H54 (cell line): ENCODE measurements at regions not wholly inside any gene's neighbourhood (a gene's known extent, or its start where the extent isn't known, plus 50 kb on each side); places are given as distances from the start of the nearest gene placed in this dataset.
"Not testable (repeated sequence)": the region's sequence is repeated elsewhere in the genome, so short reads cannot be mapped to it uniquely, and the experiment has no call there.

ENCODE experiments used
- DNase-seq: peaks from one replicate; pipeline ENCODE4 v3.0.0; 2011; ENCODE audit warnings: low spot score, mixed read lengths; ENCODE audit not compliant: insufficient read length
- FAIRE-seq: peaks from 3 replicates; lab custom pipeline; 2011; peaks lifted over from hg19 to GRCh38; lab: Jason Lieb, UNC
- POLR2A ChIP-seq: IDR thresholded peaks from 2 replicates; pipeline ENCODE4 v1.6.1; 2011; ENCODE audit warnings: low read depth, mild to moderate bottlenecking, low read length

DNA sequence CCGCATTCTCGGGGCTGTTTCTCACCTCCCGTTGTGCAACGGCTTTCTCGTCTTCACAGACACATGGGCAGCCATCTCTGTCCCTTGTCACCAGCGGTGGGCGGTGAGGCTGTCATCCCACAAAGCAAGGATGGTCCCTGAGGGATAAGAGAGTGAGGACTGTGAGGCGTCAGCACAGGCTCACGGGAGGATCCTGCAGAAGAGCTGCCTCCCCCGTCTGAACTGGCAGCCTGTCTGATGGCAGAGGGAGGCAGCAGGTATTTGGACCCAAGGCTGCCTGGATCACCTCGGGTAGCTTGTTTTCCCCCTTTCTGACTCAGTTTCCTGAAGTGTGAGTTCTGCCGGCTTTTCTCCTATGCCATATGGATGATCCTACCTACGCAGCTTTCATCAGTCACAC lies 208.8 kb downstream of the LAT start:
- not testable (repeated sequence) for DNase-seq, FAIRE-seq

DNA sequence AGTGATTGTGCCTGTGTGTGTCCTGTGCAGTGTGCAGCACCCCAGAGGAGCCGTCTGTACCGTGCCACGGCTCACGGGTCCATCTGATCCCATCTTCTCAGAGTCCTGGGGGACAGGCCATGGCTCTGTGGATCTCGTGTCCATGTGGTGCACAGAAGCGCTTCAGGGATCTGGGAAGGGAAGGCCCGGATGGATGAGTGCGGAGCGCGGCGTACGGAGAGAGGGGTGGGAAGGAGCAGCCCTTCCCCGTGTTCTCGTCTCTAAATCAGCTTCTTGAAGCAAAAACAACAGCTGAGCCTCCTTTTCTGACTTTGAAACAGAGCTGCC lies 208.4 kb downstream of the LAT start:
- FAIRE-seq, DNase-seq: not testable (repeated sequence)

DNA sequence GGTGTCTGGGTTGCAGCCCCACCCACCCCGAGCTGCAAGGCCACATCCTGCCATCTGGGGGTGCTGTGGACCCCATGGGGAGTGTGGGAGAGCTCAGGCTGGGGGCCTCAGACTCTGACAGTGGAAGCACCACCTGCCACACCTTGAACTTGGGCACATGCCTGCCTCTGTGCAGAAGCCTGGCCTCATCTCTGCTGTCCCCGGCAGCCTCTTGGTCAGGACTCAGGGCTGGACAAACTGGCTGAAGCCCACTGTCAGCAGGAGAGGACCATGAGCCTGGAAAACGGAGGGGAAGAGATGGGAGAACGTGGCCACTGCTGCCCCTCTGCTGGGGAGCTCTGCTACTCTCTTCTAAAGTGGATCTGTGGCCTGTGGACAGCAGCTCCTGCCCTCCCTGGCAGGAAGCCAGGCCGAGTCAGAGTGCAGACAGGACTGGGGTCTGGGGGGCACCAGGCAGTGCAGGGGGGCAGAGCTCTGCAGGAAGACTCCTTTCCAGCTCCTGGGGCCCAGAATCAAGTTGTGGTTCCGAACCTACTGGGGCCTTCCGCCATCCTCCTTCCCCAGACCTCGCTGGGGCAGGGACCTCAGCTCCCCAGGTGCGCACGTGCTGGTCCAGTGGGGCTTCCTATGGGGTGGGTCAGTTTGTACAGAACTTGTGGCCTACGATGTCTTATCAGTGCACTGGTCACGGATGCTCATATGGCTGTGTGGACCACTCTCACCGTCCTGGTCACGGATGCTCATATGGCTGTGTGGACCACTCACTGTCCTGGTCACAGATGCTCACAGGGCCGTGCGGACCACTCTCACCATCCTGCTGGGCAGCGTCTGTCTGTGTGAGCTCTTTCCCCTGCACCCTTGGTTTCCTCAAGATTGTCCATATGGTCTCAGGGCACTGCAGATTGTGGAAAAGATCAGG lies 207.7 kb downstream of the LAT start:
- TF ChIP-seq POLR2A, result no peak
- DNase-seq (no peak), FAIRE-seq (no peak)

DNA sequence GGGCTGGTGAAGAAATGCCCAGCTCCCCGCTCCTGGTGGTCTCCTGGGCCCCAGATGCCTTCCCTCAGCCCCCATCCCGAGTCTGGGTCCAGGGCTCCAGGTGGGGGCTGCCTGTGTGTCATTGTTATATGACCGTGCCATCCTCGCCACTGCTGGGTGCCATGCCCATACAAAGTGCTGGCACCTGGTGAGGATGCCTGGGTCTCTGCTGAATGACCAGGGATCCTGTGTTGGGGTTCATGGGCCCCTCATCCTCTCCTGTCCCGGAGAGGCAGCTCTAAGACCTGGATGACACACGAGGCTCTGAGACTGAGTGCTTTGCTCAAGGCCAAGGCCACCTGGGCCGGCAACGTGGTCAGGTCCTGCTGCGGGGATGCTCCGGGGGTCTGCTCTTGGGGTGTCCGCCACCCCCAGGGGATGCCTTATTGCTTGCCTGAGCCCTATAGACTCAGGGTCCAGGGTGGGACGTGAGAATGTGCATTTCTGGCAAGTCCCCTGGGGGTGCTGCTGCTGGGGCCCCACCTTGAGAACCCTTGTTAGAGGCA lies 206.9 kb downstream of the LAT start:
- not testable (repeated sequence) for DNase-seq, FAIRE-seq

DNA sequence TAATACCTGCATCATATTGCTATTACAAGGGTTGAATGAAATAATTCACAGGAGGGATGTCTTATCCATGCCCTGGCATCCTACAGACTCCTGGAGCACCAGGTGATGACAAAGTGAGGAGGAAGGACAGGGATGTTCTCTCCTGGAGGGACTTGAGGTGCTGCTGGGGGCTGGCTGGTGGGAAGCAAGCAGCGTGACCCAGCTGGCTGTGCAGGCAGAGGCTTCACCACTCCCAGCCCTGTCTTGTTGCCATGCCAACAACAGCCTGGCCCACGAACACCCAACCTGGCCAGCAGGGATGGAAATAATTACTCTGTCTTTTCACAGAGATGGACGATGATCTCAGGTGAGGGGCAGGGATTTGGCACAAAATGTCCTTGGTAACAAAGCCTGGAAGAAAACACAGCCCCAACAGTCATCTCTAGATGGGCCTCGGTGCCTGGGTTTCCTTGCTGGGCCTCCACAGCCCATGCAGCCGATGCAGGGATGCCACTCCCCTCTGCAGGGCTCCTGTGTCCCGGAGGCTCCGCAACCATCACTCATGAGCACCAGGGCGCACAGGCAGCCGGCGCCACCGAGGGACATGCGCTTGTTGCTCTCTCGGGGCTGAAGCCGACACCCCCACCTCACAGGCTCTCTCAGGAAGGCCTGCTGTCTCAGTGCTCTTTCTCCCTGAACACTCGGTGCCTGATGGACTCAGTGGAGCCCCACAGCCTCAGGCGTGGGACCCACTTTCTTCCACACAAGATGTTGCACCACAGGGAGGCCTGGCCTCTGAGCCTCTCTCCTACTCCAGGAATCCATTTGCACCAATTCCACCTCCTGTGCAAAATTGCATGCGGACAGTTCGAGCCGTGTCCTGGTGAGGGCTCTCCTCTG lies 205.9 kb downstream of the LAT start:
- DNase-seq, FAIRE-seq: not testable (repeated sequence)

DNA sequence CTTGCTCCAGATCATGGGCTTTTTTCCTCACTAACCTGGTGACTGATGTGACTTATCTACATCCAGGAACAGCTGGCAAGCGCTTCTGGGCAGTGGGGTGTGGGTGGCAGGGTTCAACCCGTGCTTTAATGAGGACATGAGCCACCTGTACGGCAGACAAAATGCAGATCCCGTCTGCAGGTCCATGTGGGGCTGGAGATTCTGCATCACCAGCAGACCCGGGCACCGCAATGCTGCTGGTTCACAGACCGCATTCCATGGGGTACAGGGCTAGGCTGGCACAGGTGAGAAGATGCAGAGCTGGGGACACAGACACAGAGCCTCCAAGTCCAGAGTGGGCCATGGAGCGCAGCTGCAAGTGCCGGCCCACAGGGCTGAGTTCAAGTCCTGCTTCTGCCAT lies 204.0 kb downstream of the LAT start:
- DNase-seq, FAIRE-seq: not testable (repeated sequence)

DNA sequence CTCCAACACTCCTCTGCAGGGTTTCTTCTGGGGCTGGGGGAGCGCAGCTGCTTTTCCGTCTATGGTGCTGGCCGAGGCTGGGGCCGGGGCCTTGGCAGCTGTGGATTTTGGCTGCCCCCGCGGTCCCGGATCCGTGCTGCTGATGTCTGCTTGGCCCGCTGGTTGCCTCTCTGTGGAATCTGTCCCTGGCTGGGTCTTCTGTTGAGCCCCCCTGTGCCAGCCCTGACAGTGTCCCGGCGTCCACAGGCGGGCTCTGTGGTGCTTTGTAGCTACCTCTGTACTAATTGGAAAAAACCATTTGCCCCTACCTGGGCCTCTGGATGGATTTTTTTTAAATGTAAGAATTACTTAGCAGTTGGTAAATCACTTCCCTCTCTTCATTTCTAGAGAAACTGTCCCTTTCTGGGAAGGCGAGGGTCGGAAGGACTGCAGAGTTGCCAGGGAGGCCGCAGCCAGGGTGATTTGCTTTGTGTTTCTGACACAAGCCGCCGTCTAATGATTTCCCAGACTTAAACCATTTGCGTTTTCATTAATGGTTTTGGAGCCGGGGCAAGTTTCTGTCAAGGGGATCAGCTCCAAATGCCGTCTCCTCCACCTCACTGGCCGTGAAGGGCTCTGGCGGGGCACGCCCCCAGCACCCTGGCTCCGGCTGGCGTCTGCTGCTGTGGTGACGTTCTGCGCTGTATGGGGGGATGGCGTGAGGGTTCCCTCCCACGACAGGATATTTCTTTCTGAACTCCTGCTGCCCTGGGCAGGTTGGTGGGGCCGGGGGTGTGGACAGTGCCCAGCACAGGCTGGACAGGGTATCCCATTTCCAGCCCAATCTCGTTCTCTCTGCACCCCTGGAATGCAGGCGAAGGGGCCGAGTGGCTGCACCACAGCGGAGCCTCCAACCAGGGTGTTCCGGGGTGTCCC lies 201.7 kb downstream of the LAT start:
- DNase-seq, FAIRE-seq: not testable (repeated sequence)

DNA sequence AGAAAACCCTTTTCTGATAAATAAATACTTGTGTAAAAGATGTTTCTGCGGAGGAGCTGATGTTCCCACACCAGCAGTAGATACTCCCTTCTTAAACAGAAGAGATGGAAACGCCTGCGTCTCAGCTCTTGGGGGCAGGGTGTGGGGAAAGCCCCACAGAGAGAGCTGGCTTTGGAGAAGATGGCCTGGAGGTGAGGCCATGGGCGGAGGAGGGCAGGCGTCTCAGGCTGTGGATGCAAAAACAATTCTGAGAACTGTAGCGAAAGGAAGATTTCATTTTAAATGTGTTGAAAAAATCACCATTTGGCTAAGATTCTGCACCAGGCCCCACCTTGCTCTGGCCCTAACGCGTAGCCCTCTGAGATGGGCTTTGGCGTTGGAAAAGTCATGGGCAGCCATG lies 201.0 kb downstream of the LAT start:
- not testable (repeated sequence) for DNase-seq, FAIRE-seq

DNA sequence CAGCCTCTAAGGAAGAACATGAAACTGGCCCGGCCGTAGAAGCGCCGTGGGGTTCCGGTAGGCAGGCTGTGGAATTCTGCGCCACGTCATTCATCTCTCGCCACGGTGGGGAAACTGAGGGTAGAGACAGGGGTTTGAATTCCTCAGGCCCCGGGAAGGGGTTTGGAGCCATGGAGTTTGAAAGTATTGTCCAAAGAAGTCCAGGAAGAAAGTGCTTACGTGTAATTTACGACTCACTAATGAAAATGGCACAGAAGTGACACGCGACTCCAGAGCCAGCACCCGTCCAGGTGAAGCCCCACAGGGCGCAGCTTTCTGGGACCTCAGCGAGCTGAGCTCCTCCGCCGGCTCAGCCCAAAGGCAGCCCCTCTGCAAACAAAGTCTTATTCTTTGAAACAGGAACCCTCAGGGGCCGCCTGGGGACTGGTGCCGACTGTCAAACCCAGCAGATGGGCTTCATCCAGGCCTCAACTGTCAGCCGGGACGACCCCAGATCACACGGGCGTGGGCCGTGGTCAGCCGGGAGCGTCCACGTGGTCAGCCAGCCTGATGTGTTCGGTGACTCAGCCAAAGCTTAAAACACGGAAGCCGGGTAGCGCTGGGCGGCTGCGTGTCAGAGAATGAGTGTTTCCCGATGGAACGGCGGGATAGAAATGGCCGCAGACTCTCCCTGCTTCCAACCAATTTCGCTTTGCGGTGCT lies 200.0 kb downstream of the LAT start:
- DNase-seq, FAIRE-seq: not testable (repeated sequence)

DNA sequence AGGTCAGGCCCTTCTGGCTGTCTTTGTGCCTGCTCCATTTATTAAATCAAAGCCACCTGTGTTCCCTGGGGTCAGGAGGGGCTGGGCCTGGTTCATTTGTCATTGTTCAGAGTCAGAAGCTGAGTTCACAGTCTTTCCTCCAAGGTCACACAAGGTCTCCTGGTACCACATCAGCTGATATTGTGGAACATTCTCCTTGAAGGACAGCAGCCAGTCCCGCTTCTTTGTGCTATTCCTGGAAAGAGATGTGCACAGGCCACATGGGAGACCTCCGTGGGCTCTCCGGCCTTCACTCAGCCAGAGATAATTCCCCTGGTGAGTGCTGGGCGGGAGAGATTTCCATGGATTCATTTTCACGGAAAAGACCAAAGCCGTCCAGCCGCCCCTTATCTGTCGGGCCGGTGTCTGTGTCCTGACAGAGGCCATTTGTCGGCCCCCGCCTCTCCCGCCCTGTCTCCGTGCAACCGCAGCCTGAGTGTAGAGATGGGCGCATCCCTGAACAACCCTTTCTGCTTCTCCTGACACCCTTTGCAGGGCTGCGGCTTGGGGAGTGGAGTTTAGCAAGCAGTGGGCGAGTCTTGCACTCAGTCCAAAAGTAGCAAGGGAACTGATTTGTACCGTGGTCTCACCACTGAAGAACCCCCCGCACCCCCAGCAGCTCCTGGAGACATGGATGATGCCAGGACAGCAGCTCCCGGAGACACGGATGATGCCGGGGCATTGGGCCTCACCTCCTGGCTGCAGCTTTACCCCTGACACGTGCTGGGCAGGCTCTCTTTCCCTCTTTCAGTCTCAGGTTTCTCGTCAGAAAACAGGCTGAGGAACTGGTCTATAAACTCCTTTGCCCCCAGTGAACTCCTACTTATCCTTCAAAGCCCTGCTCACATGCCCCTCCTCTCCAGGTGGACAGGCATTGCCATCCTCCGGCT lies 198.4 kb downstream of the LAT start:
- not testable (repeated sequence) for DNase-seq, FAIRE-seq

DNA sequence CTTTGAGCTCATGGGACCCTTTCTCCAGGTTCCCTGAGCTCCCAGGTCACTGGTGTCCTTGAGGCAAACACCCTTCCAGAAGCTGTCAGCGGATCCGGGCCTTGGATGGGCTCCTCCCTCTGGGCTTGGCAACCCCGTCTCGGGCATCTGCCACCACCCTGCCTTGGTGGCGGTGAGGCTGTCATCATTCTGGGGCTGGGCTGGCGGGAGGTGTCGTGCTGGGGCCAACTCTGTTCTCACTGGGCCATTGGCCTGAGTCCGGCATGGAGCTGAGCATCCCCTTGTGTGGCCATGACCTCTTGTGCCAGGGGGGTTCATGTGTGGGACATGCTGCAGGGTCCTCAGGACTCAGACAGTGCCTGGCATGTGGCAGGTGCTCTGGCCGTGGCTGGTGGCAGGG lies 197.6 kb downstream of the LAT start:
- FAIRE-seq (no peak), DNase-seq (no peak)
- no peak for TF ChIP-seq POLR2A

DNA sequence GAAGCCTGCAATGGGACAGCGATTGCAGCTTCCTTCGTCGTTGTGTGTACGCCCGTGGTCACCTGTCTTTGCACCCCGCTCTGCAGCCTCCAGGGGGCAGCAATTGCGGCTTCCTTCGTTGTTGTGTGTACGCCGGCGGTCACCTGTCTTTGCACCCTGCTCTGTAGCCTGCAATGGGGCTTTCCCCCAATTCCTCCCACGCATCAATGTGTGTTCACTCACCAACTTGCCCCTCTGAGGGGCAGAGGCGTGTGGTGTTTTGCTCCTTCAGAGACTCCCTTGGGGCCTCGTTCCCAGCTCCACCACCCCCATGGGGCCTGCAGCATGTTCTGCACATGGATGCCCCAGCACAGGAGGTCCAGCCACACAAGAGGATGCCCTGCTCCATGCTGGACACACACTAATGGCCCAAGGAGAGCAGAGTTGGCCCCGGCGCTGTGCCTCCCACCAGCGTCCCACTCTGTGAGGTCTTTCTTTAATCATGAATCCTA lies 197.1 kb downstream of the LAT start:
- FAIRE-seq, DNase-seq: not testable (repeated sequence)

DNA sequence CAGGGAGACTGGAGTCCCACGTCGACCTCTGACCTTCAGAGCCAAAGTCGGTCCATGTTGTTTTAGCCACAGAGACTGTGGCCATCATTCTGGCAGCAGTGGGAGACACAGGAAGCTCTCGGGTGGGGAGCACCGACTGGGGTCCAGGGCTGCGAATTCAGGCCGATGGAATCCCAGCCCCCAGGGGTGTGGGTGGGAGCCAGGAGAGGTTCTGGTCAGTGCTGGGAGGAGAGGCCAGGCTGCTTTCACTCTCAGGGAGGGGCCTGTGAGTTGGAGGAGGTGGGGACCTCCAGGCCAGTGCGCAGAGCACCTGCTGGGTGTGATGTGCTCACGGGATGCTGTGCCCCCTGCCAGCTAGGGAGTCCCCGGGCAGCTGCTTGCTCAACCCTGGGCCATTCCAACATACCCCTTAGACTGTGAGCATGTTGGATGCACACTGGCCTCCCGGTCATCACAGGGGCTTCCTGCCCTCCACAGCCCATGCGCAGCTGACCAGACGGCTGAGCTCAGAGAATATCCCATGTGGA lies 196.5 kb downstream of the LAT start:
- not testable (repeated sequence) for FAIRE-seq, DNase-seq

DNA sequence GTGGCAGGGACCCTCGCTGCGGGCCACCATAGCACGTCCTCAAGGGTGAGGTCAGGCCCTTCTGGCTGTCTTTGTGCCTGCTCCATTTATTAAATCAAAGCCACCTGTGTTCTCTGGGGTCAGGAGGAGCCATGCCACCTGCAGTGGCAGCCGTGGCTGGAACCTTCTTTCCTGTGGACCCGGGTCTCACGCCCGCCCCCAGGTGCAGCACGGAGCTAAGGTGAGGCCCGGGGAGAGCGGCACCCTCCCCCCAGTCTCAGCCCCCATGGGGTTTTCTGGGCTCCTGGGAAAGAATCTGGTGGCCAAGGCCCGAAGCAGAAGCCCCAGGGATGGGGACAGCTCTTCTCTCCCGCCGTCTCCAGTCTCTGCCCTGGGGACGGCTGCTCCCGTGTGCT lies 195.4 kb downstream of the LAT start:
- DNase-seq, FAIRE-seq: not testable (repeated sequence)

DNA sequence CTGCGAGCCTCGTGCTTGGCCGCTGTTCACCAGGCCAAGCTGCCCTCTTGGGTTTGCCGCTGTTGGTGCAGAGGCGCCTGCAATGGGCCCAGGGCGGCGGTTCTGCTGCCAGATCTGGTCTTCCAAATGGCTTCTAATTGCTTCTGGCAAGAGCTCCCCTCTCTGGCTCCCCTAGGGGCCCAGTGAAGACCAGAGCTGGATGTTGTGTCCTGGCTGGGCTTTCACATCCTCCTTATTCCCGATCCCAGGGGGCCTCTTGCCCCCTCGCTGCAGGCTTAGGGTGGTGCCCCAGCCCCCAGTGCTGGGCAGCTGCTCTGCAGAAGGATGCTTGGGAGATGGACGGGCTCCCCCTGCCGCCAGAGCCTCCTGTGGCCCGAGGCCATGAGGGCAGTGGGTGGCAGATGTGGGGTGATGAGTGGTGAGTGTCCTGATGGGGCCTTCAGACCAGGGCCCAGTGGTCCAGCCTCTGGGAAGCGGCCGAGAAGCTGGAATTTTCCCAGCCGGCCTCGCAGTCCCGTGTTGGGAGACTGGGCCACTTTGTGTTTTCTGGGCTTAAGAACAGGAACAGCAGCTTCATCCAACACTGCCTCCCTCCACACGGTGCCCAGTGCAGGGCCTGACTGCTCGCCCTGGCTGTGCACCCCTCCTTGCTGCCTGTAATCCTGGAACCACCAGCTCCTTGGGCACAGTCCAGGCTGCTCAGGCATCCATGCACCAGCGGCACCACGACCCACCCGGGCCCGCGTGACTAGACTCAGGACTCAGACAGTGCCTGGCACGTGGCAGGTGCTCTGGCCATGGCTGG lies 194.8 kb downstream of the LAT start:
- not testable (repeated sequence) for DNase-seq, FAIRE-seq
